ENCODE measurements at regions not wholly inside any gene's neighbourhood (a gene's known extent, or its start where the extent isn't known, plus 50 kb on each side); places are given as distances from the start of the nearest gene placed in this dataset.

DNA sequence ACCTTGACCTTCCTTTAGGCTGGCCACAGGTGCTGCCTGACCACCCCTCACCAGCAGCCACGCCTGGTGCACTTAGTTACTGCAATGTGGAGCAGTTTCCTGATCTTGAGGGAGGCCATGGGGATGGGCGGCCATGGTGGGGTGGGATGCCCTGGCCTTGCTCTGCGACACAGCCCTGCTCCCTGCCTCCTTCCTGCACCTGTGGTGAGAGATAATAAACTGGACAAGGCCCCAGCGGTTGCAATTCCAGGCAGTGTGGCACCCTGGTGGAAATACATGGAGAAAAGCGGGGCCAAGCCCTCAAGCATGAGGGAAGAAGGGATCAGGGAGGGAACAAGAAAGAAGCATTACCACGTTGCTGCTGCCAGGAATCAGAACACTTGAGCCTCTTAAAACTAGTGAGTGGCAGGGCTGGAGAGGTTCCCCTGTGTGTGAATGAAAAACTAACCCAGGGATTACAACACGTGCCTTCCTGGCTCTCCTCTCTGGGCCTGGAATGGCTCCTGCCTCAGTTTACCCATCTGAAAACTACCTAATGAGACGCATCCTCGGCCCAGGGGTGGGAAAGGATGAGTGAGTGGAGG lies 213.2 kb downstream of the LY86 start:
- Histone ChIP-seq H3K27ac (no peak overlapping the region), H3K36me3 (replicated peaks) (no peaks in the 10 kb centered on the region), H3K27me3 (replicated peaks) (no peaks in the 10 kb centered on the region), H3K4me3 (ENCODE audit: low read depth, low read length) (no peak overlapping the region)
- in situ Hi-C loops (cut with HindIII; ENCODE audit: low pct_ligation_motif_present, low sequenced_read_pairs): no loop called here
- TF ChIP-seq CTCF (IDR thresholded peaks at IDR 0.05; ENCODE audit: low read depth, low read length, missing control alignments): no peak
- DNase-seq: no peak

- Histone ChIP-seq H3K4me3 (ENCODE audit: low read depth, low read length) (no peak overlapping the region), H3K36me3 (replicated peaks) (no peaks in the 10 kb centered on the region), H3K27me3 (replicated peaks) (no peaks in the 10 kb centered on the region), H3K27ac (no peak overlapping the region)
- in situ Hi-C loops (cut with HindIII; ENCODE audit: low pct_ligation_motif_present, low sequenced_read_pairs): no loop called here
- no peak for DNase-seq
- no peak for TF ChIP-seq CTCF (IDR thresholded peaks at IDR 0.05; ENCODE audit: low read depth, low read length, missing control alignments)
These were observed 214.9 kb downstream of the LY86 start for GRCh38 chr6:6803180-6803977.

DNA sequence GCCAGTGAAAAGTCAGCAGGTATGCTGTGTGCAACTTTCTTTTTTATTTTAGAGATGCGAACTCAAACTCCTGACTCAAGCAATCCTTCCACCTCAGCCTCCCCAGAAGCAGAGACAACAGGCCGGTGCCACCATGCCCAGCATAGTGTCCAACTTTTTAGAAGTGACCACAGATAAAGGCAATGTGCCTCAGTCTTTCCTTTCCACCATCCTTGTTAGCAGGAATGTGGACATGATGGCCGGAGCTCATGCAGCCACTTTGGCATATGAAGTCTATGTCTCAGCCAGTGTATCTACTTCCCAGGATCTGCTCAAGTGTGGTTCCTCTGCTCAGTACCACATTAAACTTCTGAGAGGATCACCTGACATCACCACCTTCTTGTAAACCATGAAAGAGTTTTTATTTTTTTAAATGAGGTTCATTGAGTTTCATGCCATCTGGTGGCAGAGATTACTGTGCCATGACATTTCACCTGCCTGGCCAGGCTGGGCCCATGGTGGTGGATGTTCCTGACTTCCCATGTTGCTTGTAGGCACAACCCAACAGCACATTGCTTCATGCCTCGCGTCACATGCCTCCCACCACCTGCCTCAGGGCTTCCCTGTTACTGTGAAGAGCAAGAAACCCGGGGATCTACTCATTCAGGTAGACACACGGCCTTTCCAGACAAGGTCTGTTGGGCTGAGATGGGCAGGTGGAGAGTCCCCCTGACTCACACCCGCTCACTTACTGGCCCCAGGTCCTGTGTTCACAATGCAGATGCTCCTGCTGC lies 216.5 kb downstream of the LY86 start:
- no peak overlapping the region for H3K27ac ChIP-seq
- DNase-seq: no peak
- H3K27me3 ChIP-seq (replicated peaks): no peaks in the 10 kb centered on the region
- H3K4me3 ChIP-seq (ENCODE audit: low read depth, low read length): no peak overlapping the region
- H3K36me3 ChIP-seq (replicated peaks): no peaks in the 10 kb centered on the region
- in situ Hi-C loops (cut with HindIII; ENCODE audit: low pct_ligation_motif_present, low sequenced_read_pairs): no loop called here
- TF ChIP-seq CTCF (IDR thresholded peaks at IDR 0.05; ENCODE audit: low read depth, low read length, missing control alignments): no peak

- Histone ChIP-seq H3K4me3 (ENCODE audit: low read depth, low read length) (no peak overlapping the region), H3K27ac (no peak overlapping the region), H3K27me3 (replicated peaks) (no peaks in the 10 kb centered on the region), H3K36me3 (replicated peaks) (no peaks in the 10 kb centered on the region)
- no peak for DNase-seq
- in situ Hi-C loops (cut with HindIII; ENCODE audit: low pct_ligation_motif_present, low sequenced_read_pairs): no loop called here
- TF ChIP-seq CTCF (IDR thresholded peaks at IDR 0.05; ENCODE audit: low read depth, low read length, missing control alignments): no peak
These were observed 218.5 kb downstream of the LY86 start for GRCh38 chr6:6806844-6807518.

DNA sequence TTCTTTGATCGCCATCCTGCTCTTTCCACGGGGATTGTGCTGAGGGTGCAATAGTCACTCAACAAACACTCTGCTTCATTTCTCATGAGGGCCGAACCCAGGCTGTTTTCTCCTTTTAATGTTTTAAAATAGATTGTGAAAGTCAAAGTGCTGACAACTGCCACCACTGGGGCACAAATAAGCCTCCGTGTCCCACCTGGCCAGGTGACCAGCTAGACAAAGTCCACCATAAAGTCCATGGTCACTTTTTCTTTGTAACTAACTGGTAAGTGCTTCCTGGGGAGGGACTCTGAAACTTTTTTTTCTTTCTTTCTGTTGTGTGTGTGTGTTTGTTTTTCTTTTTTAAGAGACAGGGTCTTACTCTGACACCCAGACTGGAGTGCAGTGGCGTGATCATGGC lies 219.8 kb downstream of the LY86 start:
- no peak for TF ChIP-seq CTCF (IDR thresholded peaks at IDR 0.05; ENCODE audit: low read depth, low read length, missing control alignments)
- Histone ChIP-seq H3K36me3 (replicated peaks) (no peaks in the 10 kb centered on the region), H3K4me3 (ENCODE audit: low read depth, low read length) (no peak overlapping the region), H3K27me3 (replicated peaks) (no peaks in the 10 kb centered on the region), H3K27ac (no peak overlapping the region)
- in situ Hi-C loops (cut with HindIII; ENCODE audit: low pct_ligation_motif_present, low sequenced_read_pairs): no loop called here
- no peak for DNase-seq

Data from brain microvascular endothelial cell (primary cell).